ENCODE measurements at regions not wholly inside any gene's neighbourhood (a gene's known extent, or its start where the extent isn't known, plus 50 kb on each side); places are given as distances from the start of the nearest gene placed in this dataset.

GRCh38 chr17:77521076-77521475 lies 380.3 kb downstream of the SEC14L1 start:
- H3K4me2 ChIP-seq (ENCODE audit: insufficient read depth, low read length, poor library complexity, severe bottlenecking): no peak overlapping the region
- peaks cover 2 to 3% of the 10 kb centered on the region in 2 donors for H3K9me3 ChIP-seq (replicated peaks in 1 of 2; ENCODE audit: control insufficient read depth in 2 of 2, insufficient read depth in 1 of 2, low read depth in 1 of 2, low read length in 2 of 2)
- H2AK5ac ChIP-seq (ENCODE audit: low read depth, low read length): no peak overlapping the region
- no peaks in the 10 kb centered on the region for H3K4me1 ChIP-seq (ENCODE audit: control insufficient read depth in 2 of 2, insufficient read depth in 1 of 2, low read depth in 1 of 2, low read length in 2 of 2)
- H3K79me1 ChIP-seq (ENCODE audit: low read depth, low read length): no peaks in the 10 kb centered on the region
- no CpG with 5 or more reads among the region's 13 CpGs for WGBS, 2 donors (ENCODE audit: extremely low coverage in 2 of 2, insufficient read length in 2 of 2, insufficient replicate concordance in 1 of 2)
- H3K4ac ChIP-seq (ENCODE audit: low read length): no peak overlapping the region
- no peak overlapping the region for H2BK5ac ChIP-seq (ENCODE audit: low read length)
- H2BK120ac ChIP-seq (ENCODE audit: low read depth, low read length): no peak overlapping the region
- no peak overlapping the region for H2AFZ ChIP-seq (ENCODE audit: low read length)
- no peak overlapping the region for H3K18ac ChIP-seq (ENCODE audit: low read length)
- no peak for DNase-seq (ENCODE audit: low spot score)
- no peak overlapping the region for H4K91ac ChIP-seq (ENCODE audit: low read depth, low read length, poor library complexity)
- H2BK15ac ChIP-seq (ENCODE audit: low read length): no peak overlapping the region
- no peaks in the 10 kb centered on the region for H3K27me3 ChIP-seq (ENCODE audit: control insufficient read depth in 3 of 3, insufficient read depth in 3 of 3, low read depth in 1 of 3, low read length in 3 of 3)
- no peak overlapping the region for H4K8ac ChIP-seq (ENCODE audit: low read depth, low read length)
- H3K36me3 ChIP-seq (replicated peaks in 1 of 2; ENCODE audit: control insufficient read depth in 2 of 2, insufficient read depth in 2 of 2, low read length in 2 of 2): no peaks in the 10 kb centered on the region
- no peak overlapping the region for H3K9ac ChIP-seq (ENCODE audit: low read depth, low read length, poor library complexity)
- H3K14ac ChIP-seq (ENCODE audit: low read length): no peak overlapping the region
- no peak overlapping the region for H2BK12ac ChIP-seq (ENCODE audit: low read length)
- H3K23ac ChIP-seq (ENCODE audit: low read depth, low read length, poor library complexity): no peak overlapping the region
- no peak overlapping the region for H3K4me3 ChIP-seq (ENCODE audit: low read length in 2 of 2)
- H3K27ac ChIP-seq (replicated peaks; ENCODE audit: low read length): no peak overlapping the region

GRCh38 chr17:77523540-77523939 lies 382.8 kb downstream of the SEC14L1 start:
- H2AK5ac ChIP-seq (ENCODE audit: low read depth, low read length): no peak overlapping the region
- no peak for DNase-seq (ENCODE audit: low spot score)
- H3K27me3 ChIP-seq (ENCODE audit: control insufficient read depth in 3 of 3, insufficient read depth in 3 of 3, low read depth in 1 of 3, low read length in 3 of 3): no peaks in the 10 kb centered on the region
- no peaks in the 10 kb centered on the region for H3K79me1 ChIP-seq (ENCODE audit: low read depth, low read length)
- H3K4me2 ChIP-seq (ENCODE audit: insufficient read depth, low read length, poor library complexity, severe bottlenecking): no peak overlapping the region
- no peak overlapping the region for H2BK15ac ChIP-seq (ENCODE audit: low read length)
- H3K4me1 ChIP-seq (ENCODE audit: control insufficient read depth in 2 of 2, insufficient read depth in 1 of 2, low read depth in 1 of 2, low read length in 2 of 2): peaks cover 0 to 3% of the 10 kb centered on the region in 2 donors
- no peak overlapping the region for H3K4me3 ChIP-seq (ENCODE audit: low read length in 2 of 2)
- no peak overlapping the region for H3K9ac ChIP-seq (ENCODE audit: low read depth, low read length, poor library complexity)
- no peak overlapping the region for H4K8ac ChIP-seq (ENCODE audit: low read depth, low read length)
- H2BK120ac ChIP-seq (ENCODE audit: low read depth, low read length): no peak overlapping the region
- no peak overlapping the region for H3K14ac ChIP-seq (ENCODE audit: low read length)
- H3K27ac ChIP-seq (replicated peaks; ENCODE audit: low read length): no peak overlapping the region
- H3K36me3 ChIP-seq (replicated peaks in 1 of 2; ENCODE audit: control insufficient read depth in 2 of 2, insufficient read depth in 2 of 2, low read length in 2 of 2): no peaks in the 10 kb centered on the region
- H2BK5ac ChIP-seq (ENCODE audit: low read length): no peak overlapping the region
- no peak overlapping the region for H2BK12ac ChIP-seq (ENCODE audit: low read length)
- no peak overlapping the region for H3K18ac ChIP-seq (ENCODE audit: low read length)
- no CpG with 5 or more reads among the region's 8 CpGs for WGBS, 2 donors (ENCODE audit: extremely low coverage in 2 of 2, insufficient read length in 2 of 2, insufficient replicate concordance in 1 of 2)
- peaks cover 8 to 10% of the 10 kb centered on the region in 2 donors for H3K9me3 ChIP-seq (replicated peaks in 1 of 2; ENCODE audit: control insufficient read depth in 2 of 2, insufficient read depth in 1 of 2, low read depth in 1 of 2, low read length in 2 of 2)
- no peak overlapping the region for H3K23ac ChIP-seq (ENCODE audit: low read depth, low read length, poor library complexity)
- H3K4ac ChIP-seq (ENCODE audit: low read length): no peak overlapping the region
- no peak overlapping the region for H4K91ac ChIP-seq (ENCODE audit: low read depth, low read length, poor library complexity)
- no peak overlapping the region for H2AFZ ChIP-seq (ENCODE audit: low read length)

GRCh38 chr17:77526259-77526711 lies 385.5 kb downstream of the SEC14L1 start:
- Histone ChIP-seq H3K27ac (replicated peaks; ENCODE audit: low read length) (no peak overlapping the region), H3K4me1 (ENCODE audit: control insufficient read depth in 2 of 2, insufficient read depth in 1 of 2, low read depth in 1 of 2, low read length in 2 of 2) (peaks cover 0 to 6% of the 10 kb centered on the region in 2 donors), H3K9me3 (replicated peaks in 1 of 2; ENCODE audit: control insufficient read depth in 2 of 2, insufficient read depth in 1 of 2, low read depth in 1 of 2, low read length in 2 of 2) (peaks cover 8 to 10% of the 10 kb centered on the region in 2 donors), H3K9ac (ENCODE audit: low read depth, low read length, poor library complexity) (no peak overlapping the region), H2BK120ac (ENCODE audit: low read depth, low read length) (no peak overlapping the region), H3K18ac (ENCODE audit: low read length) (no peak overlapping the region), H2BK12ac (ENCODE audit: low read length) (no peak overlapping the region), H2BK5ac (ENCODE audit: low read length) (no peak overlapping the region), H3K4ac (ENCODE audit: low read length) (no peak overlapping the region), H2AK5ac (ENCODE audit: low read depth, low read length) (no peak overlapping the region), H4K8ac (ENCODE audit: low read depth, low read length) (no peak overlapping the region), H3K27me3 (ENCODE audit: control insufficient read depth in 3 of 3, insufficient read depth in 3 of 3, low read depth in 1 of 3, low read length in 3 of 3) (peaks cover 0 to 18% (median 8%) of the 10 kb centered on the region in 3 experiments), H3K23ac (ENCODE audit: low read depth, low read length, poor library complexity) (no peak overlapping the region), H4K91ac (ENCODE audit: low read depth, low read length, poor library complexity) (no peak overlapping the region), H2AFZ (ENCODE audit: low read length) (peak overlapping the region; percentile 45), H3K4me2 (ENCODE audit: insufficient read depth, low read length, poor library complexity, severe bottlenecking) (no peak overlapping the region), H3K4me3 (ENCODE audit: low read length in 2 of 2) (no peak overlapping the region), H3K36me3 (replicated peaks in 1 of 2; ENCODE audit: control insufficient read depth in 2 of 2, insufficient read depth in 2 of 2, low read length in 2 of 2) (no peaks in the 10 kb centered on the region), H3K79me1 (ENCODE audit: low read depth, low read length) (no peaks in the 10 kb centered on the region), H3K14ac (ENCODE audit: low read length) (no peak overlapping the region), H2BK15ac (ENCODE audit: low read length) (no peak overlapping the region)
- no CpG with 5 or more reads among the region's 20 CpGs for WGBS, 2 donors (ENCODE audit: extremely low coverage in 2 of 2, insufficient read length in 2 of 2, insufficient replicate concordance in 1 of 2)
- no peak for DNase-seq (ENCODE audit: low spot score)

GRCh38 chr17:77526728-77527350 lies 386.1 kb downstream of the SEC14L1 start:
- H3K9me3 ChIP-seq (replicated peaks in 1 of 2; ENCODE audit: control insufficient read depth in 2 of 2, insufficient read depth in 1 of 2, low read depth in 1 of 2, low read length in 2 of 2): peaks cover 8 to 10% of the 10 kb centered on the region in 2 donors
- no peak overlapping the region for H3K18ac ChIP-seq (ENCODE audit: low read length)
- H2BK120ac ChIP-seq (ENCODE audit: low read depth, low read length): no peak overlapping the region
- no peak overlapping the region for H3K27ac ChIP-seq (replicated peaks; ENCODE audit: low read length)
- no peak overlapping the region for H4K8ac ChIP-seq (ENCODE audit: low read depth, low read length)
- H2BK15ac ChIP-seq (ENCODE audit: low read length): no peak overlapping the region
- no peaks in the 10 kb centered on the region for H3K36me3 ChIP-seq (replicated peaks in 1 of 2; ENCODE audit: control insufficient read depth in 2 of 2, insufficient read depth in 2 of 2, low read length in 2 of 2)
- no peak for DNase-seq (ENCODE audit: low spot score)
- no peak overlapping the region for H3K4me2 ChIP-seq (ENCODE audit: insufficient read depth, low read length, poor library complexity, severe bottlenecking)
- no peak overlapping the region for H2BK5ac ChIP-seq (ENCODE audit: low read length)
- no peak overlapping the region for H3K4ac ChIP-seq (ENCODE audit: low read length)
- H4K91ac ChIP-seq (ENCODE audit: low read depth, low read length, poor library complexity): no peak overlapping the region
- H3K27me3 ChIP-seq (ENCODE audit: control insufficient read depth in 3 of 3, insufficient read depth in 3 of 3, low read depth in 1 of 3, low read length in 3 of 3): peaks cover 0 to 24% (median 8%) of the 10 kb centered on the region in 3 experiments
- no peak overlapping the region for H3K14ac ChIP-seq (ENCODE audit: low read length)
- no peak overlapping the region for H3K9ac ChIP-seq (ENCODE audit: low read depth, low read length, poor library complexity)
- H3K4me1 ChIP-seq (ENCODE audit: control insufficient read depth in 2 of 2, insufficient read depth in 1 of 2, low read depth in 1 of 2, low read length in 2 of 2): peaks cover 0 to 6% of the 10 kb centered on the region in 2 donors
- H3K23ac ChIP-seq (ENCODE audit: low read depth, low read length, poor library complexity): no peak overlapping the region
- H3K4me3 ChIP-seq (ENCODE audit: low read length in 2 of 2): no peak overlapping the region
- no peak overlapping the region for H2BK12ac ChIP-seq (ENCODE audit: low read length)
- H2AFZ ChIP-seq (ENCODE audit: low read length): peak overlapping the region; percentile 45
- WGBS, 2 donors (ENCODE audit: extremely low coverage in 2 of 2, insufficient read length in 2 of 2, insufficient replicate concordance in 1 of 2): no CpG with 5 or more reads among the region's 17 CpGs
- H3K79me1 ChIP-seq (ENCODE audit: low read depth, low read length): no peaks in the 10 kb centered on the region
- H2AK5ac ChIP-seq (ENCODE audit: low read depth, low read length): no peak overlapping the region
